Astrocyte (in vitro differentiated cells and primary cell): ENCODE measurements at regions not wholly inside any gene's neighbourhood (a gene's known extent, or its start where the extent isn't known, plus 50 kb on each side); places are given as distances from the start of the nearest gene placed in this dataset.

ENCODE experiments used
- CTCF ChIP-seq: IDR thresholded peaks from 2 replicates; pipeline ENCODE4 v1.5.1; 2011; ENCODE audit warnings: low read depth, mild to moderate bottlenecking, inconsistent platforms, low read length, moderate library complexity; ENCODE audit not compliant: insufficient read depth
- EZH2 ChIP-seq: IDR thresholded peaks from 2 replicates; pipeline ENCODE4 v1.6.1; 2012; ENCODE audit warnings: mild to moderate bottlenecking, low read length, inconsistent platforms; ENCODE audit not compliant: insufficient read depth

GRCh38 chr4:142983589-142983988 is 137.5 kb upstream of the INPP4B start:
- TF ChIP-seq CTCF (no peak), EZH2 (no peak)
